ENCODE measurements at regions not wholly inside any gene's neighbourhood (a gene's known extent, or its start where the extent isn't known, plus 50 kb on each side); places are given as distances from the start of the nearest gene placed in this dataset.
A peak's percentile ranks its signal among the peaks of the same experiment; 100 is the strongest.

- DNase-seq, result no peak
Observed at GRCh38 chr1:53378061-53378460, 50.2 kb upstream of the LRP8 start.

GRCh38 chr1:53378932-53379661, 51.2 kb upstream of the LRP8 start:
- DNase-seq, result no peak

GRCh38 chr1:53379662-53380002, 51.8 kb upstream of the LRP8 start:
- no peak for DNase-seq

- no peak for DNase-seq
Observed at GRCh38 chr1:53380296-53380695, 52.4 kb upstream of the LRP8 start.

- DNase-seq, result no peak
Observed at GRCh38 chr1:53381790-53382401, 54.0 kb upstream of the LRP8 start.

- no peak for DNase-seq
Observed at GRCh38 chr1:53383136-53383870, 55.4 kb upstream of the LRP8 start.

GRCh38 chr1:53384796-53385195, 56.9 kb upstream of the LRP8 start:
- no peak for DNase-seq

DNA sequence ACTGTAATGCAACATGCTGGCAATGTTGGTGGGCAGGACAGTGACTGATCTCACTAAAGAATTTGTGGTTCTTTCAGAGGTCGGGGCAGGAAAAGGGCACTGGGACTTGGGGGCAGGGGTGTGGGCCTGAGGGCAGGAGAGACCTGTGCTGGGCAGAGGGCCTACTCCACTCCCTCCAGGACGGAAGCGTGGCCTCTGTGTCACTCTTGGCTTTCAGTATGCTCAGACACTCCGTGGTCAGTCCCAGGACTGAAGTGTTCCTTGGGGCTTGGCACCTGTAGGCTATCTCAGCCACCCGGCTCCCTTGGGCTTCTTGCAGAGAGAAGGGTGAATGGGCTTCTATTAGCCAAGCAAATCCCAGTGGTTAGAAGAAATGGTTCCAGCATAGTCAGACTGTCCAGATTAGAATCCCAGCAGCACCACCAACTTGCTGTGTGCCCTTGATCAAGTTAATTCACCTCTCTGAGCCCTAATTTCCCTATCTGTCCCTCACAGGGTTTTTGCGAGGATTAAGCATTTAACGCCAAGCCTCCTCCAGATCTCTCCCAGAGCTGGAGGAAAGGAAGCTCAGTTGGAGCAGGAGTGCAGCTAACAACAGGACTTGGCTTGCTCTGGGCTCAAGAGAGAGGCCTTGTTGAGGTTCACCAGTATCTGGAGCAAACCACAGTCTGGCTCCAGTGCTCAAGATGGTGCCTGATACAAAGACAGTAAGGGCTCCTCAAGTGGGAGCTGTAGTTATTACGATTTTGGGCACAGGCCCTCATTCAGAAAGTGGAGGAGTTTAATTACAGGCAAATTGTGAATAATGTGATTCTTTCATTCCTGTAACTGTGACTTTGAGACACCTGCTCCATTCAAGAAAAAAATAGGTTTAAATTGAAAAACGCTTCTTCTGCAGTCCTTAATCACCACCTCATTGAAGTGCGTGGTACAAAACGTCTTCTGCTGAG, 57.7 kb upstream of the LRP8 start:
- no peak for DNase-seq

GRCh38 chr1:53388963-53389362, 61.1 kb upstream of the LRP8 start:
- DNase-seq, result no peak

- no peak for DNase-seq
Observed at GRCh38 chr1:53390261-53390660, 62.4 kb upstream of the LRP8 start.

DNA sequence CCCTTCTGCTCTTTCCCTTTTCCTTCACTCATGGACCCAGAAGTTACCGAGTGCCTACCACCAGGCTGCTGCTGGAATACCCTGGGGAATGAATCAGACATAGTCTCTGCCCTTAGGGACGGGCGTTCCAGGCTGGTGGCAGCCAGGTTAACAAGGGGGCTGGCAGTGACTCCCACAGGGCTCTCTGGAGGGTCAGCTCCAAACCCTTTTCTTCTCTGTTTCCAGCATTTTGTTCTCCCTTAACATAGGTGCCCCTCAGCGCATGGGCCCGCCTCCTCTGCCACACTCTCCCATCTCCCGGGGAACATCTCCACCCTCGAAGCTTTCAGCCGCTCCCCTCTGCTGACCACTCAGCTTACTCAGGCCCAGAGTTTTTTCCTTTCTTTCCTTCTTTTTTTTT, 62.9 kb upstream of the LRP8 start:
- no peak for DNase-seq

- no peak for DNase-seq
Observed at GRCh38 chr1:53391296-53391695, 63.4 kb upstream of the LRP8 start.

- no peak for DNase-seq
Observed at GRCh38 chr1:53391982-53392381, 64.1 kb upstream of the LRP8 start.

DNA sequence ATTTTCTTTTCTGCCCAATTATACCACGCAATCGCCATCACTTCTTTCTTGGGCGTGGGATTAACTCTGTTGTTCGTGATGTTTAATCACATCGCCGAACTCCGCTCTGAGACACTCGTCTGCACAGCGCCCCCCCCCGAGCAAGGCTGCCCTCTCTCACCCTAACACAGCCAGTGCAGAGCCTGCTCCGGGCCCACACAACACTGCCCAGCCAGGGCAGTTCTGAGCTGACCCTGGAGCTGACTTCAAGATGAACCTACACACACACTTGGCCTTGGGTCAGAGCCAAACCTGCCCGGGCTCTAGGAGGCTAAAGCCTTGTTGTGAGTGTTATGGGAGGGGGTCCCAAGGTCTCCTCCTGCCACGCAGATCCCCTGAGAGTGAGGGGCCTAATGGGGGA, 64.6 kb upstream of the LRP8 start:
- DNase-seq, result no peak

- DNase-seq, result peak; percentile 79
Observed at GRCh38 chr1:53393325-53393792, 65.5 kb upstream of the LRP8 start.

DNA sequence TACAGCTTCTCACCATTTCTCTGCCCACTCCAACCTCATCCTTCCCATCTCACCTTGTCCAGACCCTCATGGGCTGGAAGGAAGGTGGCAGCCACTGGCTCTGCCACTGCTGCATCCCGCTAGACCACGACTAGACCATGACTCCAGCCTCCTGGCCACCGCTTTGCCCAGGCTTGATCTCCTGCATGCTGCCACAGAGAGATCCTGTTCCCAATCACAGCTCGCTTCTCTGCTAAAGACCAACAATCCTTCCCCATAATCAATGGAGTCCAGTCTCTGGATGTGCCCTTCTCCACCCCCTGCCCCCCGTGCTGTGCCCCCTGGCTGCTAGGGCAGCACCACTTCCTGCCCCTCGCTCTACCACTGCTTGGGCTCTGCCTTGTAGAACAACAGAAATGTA, 64.9 kb upstream of the DMRTB1 start:
- no peak for DNase-seq

GRCh38 chr1:53395671-53396215, 63.5 kb upstream of the DMRTB1 start:
- no peak for DNase-seq

DNA sequence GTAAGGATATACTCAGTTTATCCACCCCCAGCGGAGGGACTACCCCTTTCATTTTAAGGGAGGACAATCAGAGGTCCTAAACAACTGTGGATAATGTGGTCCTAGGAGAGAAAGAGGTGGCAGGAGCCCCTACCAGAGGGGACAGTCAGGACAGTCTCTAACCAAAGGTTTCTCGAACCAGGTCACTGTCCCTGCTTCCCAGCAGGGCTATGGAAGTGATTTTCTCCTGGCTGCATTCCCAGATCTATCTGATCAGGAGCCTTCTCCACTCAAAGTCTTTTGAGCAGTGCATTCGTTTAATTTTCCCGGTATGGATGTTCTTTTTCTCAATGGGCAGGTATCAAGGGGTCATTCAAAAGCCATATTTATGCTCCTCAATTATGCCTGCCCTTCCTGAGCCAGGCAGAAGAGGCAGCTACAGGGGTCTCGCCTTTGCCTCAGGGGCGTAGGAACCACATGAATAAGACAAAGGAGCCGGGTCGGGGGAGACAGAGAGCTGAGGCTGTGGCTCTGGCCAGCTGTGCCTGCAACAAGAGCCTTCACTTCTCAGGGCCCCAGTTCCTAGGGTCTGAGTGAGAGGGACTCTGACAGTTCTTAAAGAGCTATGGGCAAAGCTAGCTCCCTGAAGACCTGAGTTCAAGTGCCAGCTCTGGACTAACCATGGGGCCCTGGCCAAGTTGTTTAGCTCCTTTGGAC, 62.5 kb upstream of the DMRTB1 start:
- no peak for DNase-seq

DNA sequence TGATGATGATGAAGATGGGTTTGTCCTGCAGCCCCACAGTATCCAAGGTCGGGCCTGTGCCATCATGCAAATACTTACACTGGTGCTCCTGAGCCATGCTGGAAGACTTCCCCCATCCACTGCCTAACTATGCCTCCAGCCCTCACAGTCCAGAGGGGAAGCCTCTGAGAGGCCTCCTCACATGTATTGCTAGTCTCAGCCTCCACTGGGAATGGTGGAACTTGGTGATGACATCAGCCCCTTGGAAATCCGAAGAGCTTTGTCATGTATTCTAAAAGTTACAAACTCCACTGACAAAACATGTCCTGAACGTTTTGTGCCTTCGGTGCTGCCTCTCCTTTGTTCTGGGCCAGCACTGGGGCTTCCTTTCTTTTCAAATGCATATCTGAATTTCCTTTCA, 61.1 kb upstream of the DMRTB1 start:
- no peak for DNase-seq

DNA sequence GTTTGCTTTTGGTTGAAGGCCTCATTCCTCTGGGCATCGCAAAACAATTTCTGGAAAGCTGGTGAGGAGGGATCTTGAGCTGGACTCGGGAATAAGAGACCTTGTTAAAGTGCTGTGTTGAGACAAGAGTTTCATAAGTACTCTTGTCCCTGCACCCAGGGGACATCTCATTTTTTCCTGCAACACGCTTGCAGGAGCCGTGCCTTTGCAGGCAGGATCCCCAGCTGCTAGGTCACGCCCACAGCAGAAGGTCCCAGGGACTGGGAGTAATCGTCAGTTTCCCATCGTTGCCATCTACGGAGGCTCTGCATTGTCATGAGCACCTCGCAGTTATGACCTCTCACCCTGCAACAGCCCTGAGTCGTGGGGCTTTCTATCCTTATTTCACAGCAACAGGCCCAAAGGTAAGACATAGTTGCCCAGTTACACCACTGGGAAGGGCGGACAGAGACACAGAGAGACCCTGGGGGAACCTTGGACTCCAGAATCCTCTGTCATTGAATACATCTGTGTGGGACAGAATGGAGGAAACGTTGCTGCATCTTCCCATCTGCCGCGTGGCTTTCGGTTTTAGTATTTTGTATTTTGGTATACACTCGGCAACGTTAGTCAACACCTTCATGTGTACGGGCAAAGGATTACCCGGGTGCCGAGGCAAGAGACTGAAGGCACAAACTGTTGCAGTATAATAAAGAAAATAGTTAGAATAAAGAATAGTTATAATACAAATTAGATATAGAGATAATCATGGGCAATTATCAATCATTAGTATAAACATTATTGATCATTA, 60.4 kb upstream of the DMRTB1 start:
- no peak for DNase-seq
